GM12878 (cell line): ENCODE measurements at regions not wholly inside any gene's neighbourhood (a gene's known extent, or its start where the extent isn't known, plus 50 kb on each side); places are given as distances from the start of the nearest gene placed in this dataset.

ENCODE experiments used
- ATAC-seq: fragments of 200-7000 bp; cut with Tn5 transposase; 3 replicates; pipeline ENCODE4 v1.9.1; 2020; ENCODE audit warnings: mild to moderate bottlenecking, moderate library complexity
- BruUV-seq: library from RNA; stranded (reverse); fragments of 400-500 nt; replicated peaks from 2 replicates; lab custom pipeline; 2021; lab: Mats Ljungman, UMichigan
- CTCF ChIA-PET: fragments of 300-600 bp; sonication (Branson Sonifier 250); formaldehyde crosslinking; extraction: SDS; loops from one replicate; lab custom pipeline; 2021; ENCODE audit warnings: inconsistent platforms; lab: Yijun Ruan, JAX
- POLR2A ChIA-PET: fragments of 350-600 bp; formaldehyde crosslinking; extraction: SDS; loops from one replicate; lab custom pipeline; 2021; ENCODE audit warnings: inconsistent platforms; lab: Charles Lee
- RAD21 ChIA-PET: fragments of 300-600 bp; sonication (Branson Sonifier 250); formaldehyde crosslinking; loops from one replicate; lab custom pipeline; 2023; ENCODE audit warnings: antibody characterized with exemption; ENCODE audit not compliant: unreplicated experiment; lab: Charles Lee
- SMC1A ChIA-PET: fragments of 300-600 bp; sonication (Branson Sonifier 250); formaldehyde crosslinking; loops from one replicate; lab custom pipeline; 2023; ENCODE audit not compliant: unreplicated experiment, uncharacterized antibody; lab: Charles Lee
- DNase-seq: peaks from one replicate; pipeline ENCODE4 v3.0.0-alpha.2; 2011; ENCODE audit warnings: low read depth, low spot score
- FAIRE-seq: peaks from 3 replicates; lab custom pipeline; 2011; peaks lifted over from hg19 to GRCh38; lab: Jason Lieb, UNC
- H2AFZ ChIP-seq: 2 replicates; pipeline ENCODE4 v1.6.0; 2011; ENCODE audit warnings: low read depth, low read length, control low read depth; ENCODE audit not compliant: control insufficient read depth
- H3K27ac ChIP-seq: 2 replicates; pipeline ENCODE4 v1.5.1; 2011; ENCODE audit warnings: control low read depth; ENCODE audit not compliant: control insufficient read depth, insufficient read depth
- H3K27me3 ChIP-seq, 2 experiments: replicated peaks in 1 of 2; 2 replicates each; pipeline versions ENCODE4 v1.6.0 to v1.6.1; 2011; ENCODE audit warnings: low read length in 1 of 2; ENCODE audit not compliant: control insufficient read depth in 2 of 2, insufficient read depth in 2 of 2
- H3K36me3 ChIP-seq, 2 experiments: 2 replicates each; pipeline ENCODE4 v1.5.1; 2011; ENCODE audit warnings: low read length in 1 of 2; ENCODE audit not compliant: control insufficient read depth in 2 of 2, insufficient read depth in 2 of 2
- H3K4me1 ChIP-seq: 2 replicates; pipeline ENCODE4 v1.6.1; 2011; ENCODE audit warnings: mild to moderate bottlenecking, low read length, moderate library complexity, mixed read lengths; ENCODE audit not compliant: control insufficient read depth, insufficient read depth
- H3K4me2 ChIP-seq: 2 replicates; pipeline ENCODE4 v1.6.0; 2011; ENCODE audit warnings: control low read depth; ENCODE audit not compliant: control insufficient read depth, insufficient read depth
- H3K4me3 ChIP-seq: fragments of 200-600 bp; sonication (generic); 2 replicates; pipeline ENCODE4 v1.5.1; 2016
- H3K79me2 ChIP-seq: 2 replicates; pipeline ENCODE4 v1.6.0; 2011; ENCODE audit warnings: low read length; ENCODE audit not compliant: control insufficient read depth, insufficient read depth
- H3K9ac ChIP-seq: 2 replicates; pipeline ENCODE4 v1.8.0; 2011; ENCODE audit warnings: low read length, control low read depth, mixed read lengths; ENCODE audit not compliant: control insufficient read depth, insufficient read depth
- H3K9me3 ChIP-seq: replicated peaks from 3 replicates; pipeline ENCODE4 v1.5.1; 2011; ENCODE audit warnings: mild to moderate bottlenecking, low read length; ENCODE audit not compliant: control insufficient read depth, insufficient read depth
- H4K20me1 ChIP-seq: 2 replicates; pipeline ENCODE4 v1.6.0; 2011; ENCODE audit not compliant: control insufficient read depth, insufficient read depth
- CBFB ChIP-seq: IDR thresholded peaks from 2 replicates; pipeline ENCODE4 v1.6.1; 2016; ENCODE audit warnings: antibody characterized with exemption, low read depth
- CHD1 ChIP-seq: IDR thresholded peaks from 2 replicates; pipeline ENCODE4 v1.6.1; 2012; ENCODE audit warnings: low read depth, low read length, improper control_type of control experiment
- CREM ChIP-seq: IDR thresholded peaks from 2 replicates; pipeline ENCODE4 v1.6.1; 2014; ENCODE audit warnings: antibody characterized with exemption, low read depth
- JUNB ChIP-seq: IDR thresholded peaks from 2 replicates; pipeline ENCODE4 v1.6.1; 2016; ENCODE audit warnings: antibody characterized with exemption, mild to moderate bottlenecking
- NFIC ChIP-seq: IDR thresholded peaks from 2 replicates; pipeline ENCODE4 v1.6.1; 2012; ENCODE audit warnings: low read depth, mild to moderate bottlenecking, inconsistent platforms, low read length, moderate library complexity
- NR2C1 ChIP-seq: fragments of 450-650 bp; IDR thresholded peaks from 2 replicates; pipeline ENCODE4 v1.6.1; 2017; ENCODE audit warnings: antibody characterized with exemption, mild to moderate bottlenecking, moderate library complexity
- NR2F1 ChIP-seq: fragments of 450-650 bp; conservative IDR thresholded peaks from 2 replicates; pipeline ENCODE4 v1.6.1; 2017; ENCODE audit warnings: mild to moderate bottlenecking
- RB1 ChIP-seq: fragments of 450-650 bp; formaldehyde crosslinking; IDR thresholded peaks from 2 replicates; pipeline ENCODE4 v1.6.1; 2017; ENCODE audit warnings: mild to moderate bottlenecking, borderline replicate concordance
- RCOR1 ChIP-seq: conservative IDR thresholded peaks from 2 replicates; pipeline ENCODE4 v1.6.1; 2012; ENCODE audit warnings: low read depth, low read length, improper control_type of control experiment
- RUNX3 ChIP-seq: IDR thresholded peaks from 2 replicates; pipeline ENCODE4 v1.6.1; 2012; ENCODE audit warnings: low read length, inconsistent platforms
- ZBED1 ChIP-seq: IDR thresholded peaks from 2 replicates; pipeline ENCODE4 v1.6.1; 2016; ENCODE audit warnings: borderline replicate concordance
- WGBS: methylation state at CpG from one replicate; pipeline ENCODE4 v1.1.6; 2016; ENCODE audit warnings: low lambda C conversion rate; ENCODE audit not compliant: insufficient replicate concordance, insufficient coverage; ENCODE audit errors: missing lambda C conversion rate; 5-methylcytosine and 5-hydroxymethylcytosine counted together
- in situ Hi-C: fragments of 300-500 bp; cut with MboI; formaldehyde crosslinking; loops from 9 replicates; pipeline ENCODE4 v1.14.3; 2018; ENCODE audit warnings: mixed read lengths
- intact Hi-C: fragments of 100-400 bp; cut with micrococcal nuclease; formaldehyde crosslinking; loops from one replicate; pipeline ENCODE4 v1.14.2; 2022; ENCODE audit not compliant: unreplicated experiment
- TF ChIP-seq, protein P1 (sequence below): fragments of 150-350 bp; IDR thresholded peaks from 2 replicates; pipeline ENCODE4 v1.6.1; 2016; ENCODE audit warnings: low read depth, low read length
- TF ChIP-seq, protein P2 (sequence below): fragments of 450-650 bp; IDR thresholded peaks from 2 replicates; pipeline ENCODE4 v1.6.1; 2017; ENCODE audit warnings: borderline replicate concordance
- TF ChIP-seq, protein P3 (sequence below): fragments of 450-650 bp; IDR thresholded peaks from 2 replicates; pipeline ENCODE4 v1.6.1; 2017; ENCODE audit warnings: mild to moderate bottlenecking, moderate library complexity

DNA sequence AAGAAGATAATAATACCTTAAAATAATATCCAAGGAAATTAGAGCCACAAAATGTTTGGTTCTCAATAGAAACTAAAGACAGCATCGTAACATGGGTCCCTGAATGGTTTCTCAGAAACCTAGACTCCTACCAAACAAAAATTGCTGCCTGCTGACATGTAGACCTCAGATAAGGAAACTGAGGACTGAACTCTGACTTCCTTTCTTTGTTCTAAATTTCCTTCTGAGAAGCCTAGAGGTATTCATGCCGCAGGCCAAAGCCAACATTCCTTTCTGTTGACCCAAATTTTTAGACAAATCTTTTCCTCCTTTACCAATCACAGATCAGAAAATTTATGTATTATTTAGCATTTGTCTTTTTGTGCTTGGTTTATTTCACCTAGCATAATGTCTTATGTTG is 816.7 kb upstream of the PHF14 start (continued):
- no peak for TF ChIP-seq RCOR1
- TF ChIP-seq, protein P1, sequence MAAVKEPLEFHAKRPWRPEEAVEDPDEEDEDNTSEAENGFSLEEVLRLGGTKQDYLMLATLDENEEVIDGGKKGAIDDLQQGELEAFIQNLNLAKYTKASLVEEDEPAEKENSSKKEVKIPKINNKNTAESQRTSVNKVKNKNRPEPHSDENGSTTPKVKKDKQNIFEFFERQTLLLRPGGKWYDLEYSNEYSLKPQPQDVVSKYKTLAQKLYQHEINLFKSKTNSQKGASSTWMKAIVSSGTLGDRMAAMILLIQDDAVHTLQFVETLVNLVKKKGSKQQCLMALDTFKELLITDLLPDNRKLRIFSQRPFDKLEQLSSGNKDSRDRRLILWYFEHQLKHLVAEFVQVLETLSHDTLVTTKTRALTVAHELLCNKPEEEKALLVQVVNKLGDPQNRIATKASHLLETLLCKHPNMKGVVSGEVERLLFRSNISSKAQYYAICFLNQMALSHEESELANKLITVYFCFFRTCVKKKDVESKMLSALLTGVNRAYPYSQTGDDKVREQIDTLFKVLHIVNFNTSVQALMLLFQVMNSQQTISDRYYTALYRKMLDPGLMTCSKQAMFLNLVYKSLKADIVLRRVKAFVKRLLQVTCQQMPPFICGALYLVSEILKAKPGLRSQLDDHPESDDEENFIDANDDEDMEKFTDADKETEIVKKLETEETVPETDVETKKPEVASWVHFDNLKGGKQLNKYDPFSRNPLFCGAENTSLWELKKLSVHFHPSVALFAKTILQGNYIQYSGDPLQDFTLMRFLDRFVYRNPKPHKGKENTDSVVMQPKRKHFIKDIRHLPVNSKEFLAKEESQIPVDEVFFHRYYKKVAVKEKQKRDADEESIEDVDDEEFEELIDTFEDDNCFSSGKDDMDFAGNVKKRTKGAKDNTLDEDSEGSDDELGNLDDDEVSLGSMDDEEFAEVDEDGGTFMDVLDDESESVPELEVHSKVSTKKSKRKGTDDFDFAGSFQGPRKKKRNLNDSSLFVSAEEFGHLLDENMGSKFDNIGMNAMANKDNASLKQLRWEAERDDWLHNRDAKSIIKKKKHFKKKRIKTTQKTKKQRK: no peak
- TF ChIP-seq RB1: no peak

DNA sequence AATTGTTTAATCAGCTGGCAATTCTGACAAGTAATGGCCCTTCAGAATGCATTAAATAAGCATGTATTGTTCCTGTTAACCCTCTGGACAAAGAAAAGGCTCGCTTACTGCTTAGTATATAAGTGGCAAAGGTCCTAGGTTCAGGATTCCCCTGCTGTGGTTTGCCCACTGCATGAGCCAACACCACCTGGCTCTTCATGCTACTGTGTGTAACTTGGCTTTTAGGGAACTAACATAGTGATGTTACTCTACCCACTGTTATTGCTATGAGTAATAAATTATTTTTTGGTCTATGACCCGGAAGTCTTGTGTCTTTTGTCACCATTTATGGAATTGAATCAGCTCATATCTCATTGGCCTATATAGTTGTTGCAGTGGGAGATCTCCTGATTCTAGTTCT is 791.7 kb upstream of the PHF14 start:
- H3K4me2 ChIP-seq: no peak overlapping the region

More for the DNA sequence above, 791.7 kb upstream of the PHF14 start:
- Histone ChIP-seq H2AFZ (no peak overlapping the region), H3K4me3 (no peak overlapping the region), H3K36me3 (no peaks in the 10 kb centered on the region), H4K20me1 (no peaks in the 10 kb centered on the region), H3K9me3 (no peaks in the 10 kb centered on the region), H3K9ac (no peak overlapping the region), H3K27me3 (no peaks in the 10 kb centered on the region), H3K79me2 (no peaks in the 10 kb centered on the region), H3K27ac (no peak overlapping the region), H3K4me1 (no peaks in the 10 kb centered on the region)
- CTCF ChIA-PET: interaction anchor here (1.0 kb wide), 1 partner anchor 28 kb away, joined by 3 read pairs; no protein-coding TSS in a partner anchor
- peak; percentile 35; the same call in 1 of the 2 replicates for TF ChIP-seq NFIC
- TF ChIP-seq NR2C1: peak; percentile 17; the same call in 1 of the 2 replicates
- peak; percentile 44; the same call in 1 of the 2 replicates for TF ChIP-seq JUNB
- TF ChIP-seq, protein P2, sequence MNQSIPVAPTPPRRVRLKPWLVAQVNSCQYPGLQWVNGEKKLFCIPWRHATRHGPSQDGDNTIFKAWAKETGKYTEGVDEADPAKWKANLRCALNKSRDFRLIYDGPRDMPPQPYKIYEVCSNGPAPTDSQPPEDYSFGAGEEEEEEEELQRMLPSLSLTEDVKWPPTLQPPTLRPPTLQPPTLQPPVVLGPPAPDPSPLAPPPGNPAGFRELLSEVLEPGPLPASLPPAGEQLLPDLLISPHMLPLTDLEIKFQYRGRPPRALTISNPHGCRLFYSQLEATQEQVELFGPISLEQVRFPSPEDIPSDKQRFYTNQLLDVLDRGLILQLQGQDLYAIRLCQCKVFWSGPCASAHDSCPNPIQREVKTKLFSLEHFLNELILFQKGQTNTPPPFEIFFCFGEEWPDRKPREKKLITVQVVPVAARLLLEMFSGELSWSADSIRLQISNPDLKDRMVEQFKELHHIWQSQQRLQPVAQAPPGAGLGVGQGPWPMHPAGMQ: no peak
- peak; percentile 62; the same call in 1 of the 2 replicates for TF ChIP-seq RUNX3
- no peak for TF ChIP-seq CHD1
- TF ChIP-seq CREM: peak; percentile 16; the same call in 1 of the 2 replicates
- TF ChIP-seq CBFB: no peak
- TF ChIP-seq NR2F1: peak; percentile 48; the same call in 1 of the 2 replicates
- TF ChIP-seq, protein P3, sequence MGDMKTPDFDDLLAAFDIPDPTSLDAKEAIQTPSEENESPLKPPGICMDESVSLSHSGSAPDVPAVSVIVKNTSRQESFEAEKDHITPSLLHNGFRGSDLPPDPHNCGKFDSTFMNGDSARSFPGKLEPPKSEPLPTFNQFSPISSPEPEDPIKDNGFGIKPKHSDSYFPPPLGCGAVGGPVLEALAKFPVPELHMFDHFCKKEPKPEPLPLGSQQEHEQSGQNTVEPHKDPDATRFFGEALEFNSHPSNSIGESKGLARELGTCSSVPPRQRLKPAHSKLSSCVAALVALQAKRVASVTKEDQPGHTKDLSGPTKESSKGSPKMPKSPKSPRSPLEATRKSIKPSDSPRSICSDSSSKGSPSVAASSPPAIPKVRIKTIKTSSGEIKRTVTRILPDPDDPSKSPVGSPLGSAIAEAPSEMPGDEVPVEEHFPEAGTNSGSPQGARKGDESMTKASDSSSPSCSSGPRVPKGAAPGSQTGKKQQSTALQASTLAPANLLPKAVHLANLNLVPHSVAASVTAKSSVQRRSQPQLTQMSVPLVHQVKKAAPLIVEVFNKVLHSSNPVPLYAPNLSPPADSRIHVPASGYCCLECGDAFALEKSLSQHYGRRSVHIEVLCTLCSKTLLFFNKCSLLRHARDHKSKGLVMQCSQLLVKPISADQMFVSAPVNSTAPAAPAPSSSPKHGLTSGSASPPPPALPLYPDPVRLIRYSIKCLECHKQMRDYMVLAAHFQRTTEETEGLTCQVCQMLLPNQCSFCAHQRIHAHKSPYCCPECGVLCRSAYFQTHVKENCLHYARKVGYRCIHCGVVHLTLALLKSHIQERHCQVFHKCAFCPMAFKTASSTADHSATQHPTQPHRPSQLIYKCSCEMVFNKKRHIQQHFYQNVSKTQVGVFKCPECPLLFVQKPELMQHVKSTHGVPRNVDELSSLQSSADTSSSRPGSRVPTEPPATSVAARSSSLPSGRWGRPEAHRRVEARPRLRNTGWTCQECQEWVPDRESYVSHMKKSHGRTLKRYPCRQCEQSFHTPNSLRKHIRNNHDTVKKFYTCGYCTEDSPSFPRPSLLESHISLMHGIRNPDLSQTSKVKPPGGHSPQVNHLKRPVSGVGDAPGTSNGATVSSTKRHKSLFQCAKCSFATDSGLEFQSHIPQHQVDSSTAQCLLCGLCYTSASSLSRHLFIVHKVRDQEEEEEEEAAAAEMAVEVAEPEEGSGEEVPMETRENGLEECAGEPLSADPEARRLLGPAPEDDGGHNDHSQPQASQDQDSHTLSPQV: no peak
- TF ChIP-seq ZBED1: peak; percentile 44; the same call in 1 of the 2 replicates
- 0% methylated on average over 2 of the region's 2 CpGs for WGBS
- FAIRE-seq (no peak), DNase-seq (no peak), ATAC-seq (peak; percentile 95)
- SMC1A ChIA-PET: interaction anchor here (0.8 kb wide), 1 partner anchor 8 kb away, joined by 3 read pairs; no protein-coding TSS in a partner anchor
- POLR2A ChIA-PET: no interaction called here
- intact Hi-C loops (no loop called here), in situ Hi-C loops (no loop called here)
- no TSS peak for BruUV-seq
- RAD21 ChIA-PET: no interaction called here
